H9 (cell line): ENCODE measurements at regions not wholly inside any gene's neighbourhood (a gene's known extent, or its start where the extent isn't known, plus 50 kb on each side); places are given as distances from the start of the nearest gene placed in this dataset.
A peak's percentile ranks its signal among the peaks of the same experiment; 100 is the strongest.

Source experiments
- DNase-seq: peaks from one replicate; pipeline ENCODE4 v3.0.0-alpha.2; 2017
- H2AFZ ChIP-seq: one replicate; pipeline ENCODE4 v1.6.1; 2013; ENCODE audit warnings: mild to moderate bottlenecking, low read length, control low read depth, moderate library complexity
- H2AK5ac ChIP-seq: 2 replicates; pipeline ENCODE4 v1.6.1; 2013; ENCODE audit warnings: low read length, control low read depth, mixed read lengths; ENCODE audit not compliant: insufficient read length
- H2BK120ac ChIP-seq: one replicate; pipeline ENCODE4 v1.6.1; 2013; ENCODE audit warnings: low read depth, mild to moderate bottlenecking, low read length, control low read depth, inconsistent platforms; ENCODE audit not compliant: poor library complexity, severe bottlenecking
- H2BK12ac ChIP-seq: 2 replicates; pipeline ENCODE4 v1.6.1; 2013; ENCODE audit warnings: low read length, control low read depth, mixed read lengths, low read depth; ENCODE audit not compliant: insufficient read length
- H2BK15ac ChIP-seq: 2 replicates; pipeline ENCODE4 v1.6.1; 2013; ENCODE audit warnings: low read depth, low read length, control low read depth
- H2BK20ac ChIP-seq: one replicate; pipeline ENCODE4 v1.6.1; 2013; ENCODE audit warnings: low read depth, mild to moderate bottlenecking, low read length, control low read depth, inconsistent platforms; ENCODE audit not compliant: poor library complexity, severe bottlenecking
- H2BK5ac ChIP-seq: 2 replicates; pipeline ENCODE4 v1.6.1; 2013; ENCODE audit warnings: low read length, control low read depth, mixed read lengths; ENCODE audit not compliant: insufficient read length
- H3K14ac ChIP-seq: 2 replicates; pipeline ENCODE4 v1.6.1; 2013; ENCODE audit warnings: low read length, control low read depth; ENCODE audit not compliant: insufficient read depth
- H3K18ac ChIP-seq: 2 replicates; pipeline ENCODE4 v1.6.1; 2013; ENCODE audit warnings: low read depth, mild to moderate bottlenecking, mixed read lengths, low read length, control low read depth; ENCODE audit not compliant: insufficient read length
- H3K23ac ChIP-seq: 2 replicates; pipeline ENCODE4 v1.6.1; 2013; ENCODE audit warnings: low read length, control low read depth, mixed read lengths, low read depth; ENCODE audit not compliant: insufficient read length
- H3K23me2 ChIP-seq: 2 replicates; pipeline ENCODE4 v1.6.1; 2013; ENCODE audit warnings: low read depth, mild to moderate bottlenecking, mixed read lengths, low read length, control low read depth; ENCODE audit not compliant: insufficient read length, poor library complexity, severe bottlenecking
- H3K27ac ChIP-seq: 2 replicates; pipeline ENCODE4 v1.5.1; 2013; ENCODE audit warnings: low read length, control low read depth, mixed read lengths, low read depth; ENCODE audit not compliant: insufficient read length
- H3K27me3 ChIP-seq: 2 replicates; pipeline ENCODE4 v1.6.1; 2013; ENCODE audit warnings: low read length, control low read depth, inconsistent platforms; ENCODE audit not compliant: insufficient read depth
- H3K4ac ChIP-seq: 2 replicates; pipeline ENCODE4 v1.6.1; 2013; ENCODE audit warnings: low read depth, mild to moderate bottlenecking, control low read depth, inconsistent platforms, low read length, moderate library complexity
- H3K4me1 ChIP-seq: 2 replicates; pipeline ENCODE4 v1.6.1; 2013; ENCODE audit warnings: low read length, control low read depth, inconsistent platforms; ENCODE audit not compliant: insufficient read depth
- H3K4me2 ChIP-seq: 2 replicates; pipeline ENCODE4 v1.6.1; 2013; ENCODE audit warnings: low read length, control low read depth, mixed read lengths; ENCODE audit not compliant: insufficient read length, insufficient read depth
- H3K56ac ChIP-seq: 2 replicates; pipeline ENCODE4 v1.6.1; 2013; ENCODE audit warnings: low read depth, mild to moderate bottlenecking, mixed read lengths, low read length, control low read depth; ENCODE audit not compliant: insufficient read length
- H3K79me1 ChIP-seq: 2 replicates; pipeline ENCODE4 v1.6.1; 2013; ENCODE audit warnings: low read depth, mild to moderate bottlenecking, moderate library complexity, low read length, control low read depth, inconsistent platforms; ENCODE audit not compliant: insufficient read depth, poor library complexity, severe bottlenecking
- H3K79me2 ChIP-seq: 2 replicates; pipeline ENCODE4 v1.6.1; 2013; ENCODE audit warnings: low read length, control low read depth, inconsistent platforms; ENCODE audit not compliant: insufficient read depth
- H3K9ac ChIP-seq: 2 replicates; pipeline ENCODE4 v1.6.1; 2013; ENCODE audit warnings: low read length, control low read depth, mixed read lengths; ENCODE audit not compliant: insufficient read length; ENCODE audit errors: extremely low read depth
- H3K9me3 ChIP-seq: one replicate; pipeline ENCODE4 v1.6.1; 2013; ENCODE audit warnings: low read depth, low read length, inconsistent platforms; ENCODE audit not compliant: control insufficient read depth
- H3T11ph ChIP-seq: one replicate; pipeline ENCODE4 v1.6.1; 2013; ENCODE audit warnings: mild to moderate bottlenecking, low read length, control low read depth, inconsistent platforms
- H4K20me1 ChIP-seq: one replicate; pipeline ENCODE4 v1.6.1; 2013; ENCODE audit not compliant: control insufficient read depth, insufficient read length, insufficient read depth
- H4K5ac ChIP-seq: 2 replicates; pipeline ENCODE4 v1.6.1; 2013; ENCODE audit warnings: low read depth, mild to moderate bottlenecking, mixed read lengths, low read length, control low read depth; ENCODE audit not compliant: insufficient read length
- H4K8ac ChIP-seq: replicated peaks from 2 replicates; pipeline ENCODE4 v1.6.1; 2013; ENCODE audit warnings: low read length, control low read depth, mixed read lengths, low read depth; ENCODE audit not compliant: insufficient read length
- H4K91ac ChIP-seq: 2 replicates; pipeline ENCODE4 v1.6.1; 2013; ENCODE audit warnings: low read depth, mild to moderate bottlenecking, moderate library complexity, mixed read lengths, low read length, control low read depth; ENCODE audit not compliant: insufficient read length
- H3K27ac Mint-ChIP-seq, 3 experiments: 2 replicates in 2 of 3; 3 replicates in 1 of 3; pipeline ENCODE4 v1.8.0; 2020 to 2021; ENCODE audit warnings: mixed read lengths in 3 of 3, mild to moderate bottlenecking in 1 of 3, moderate library complexity in 1 of 3
- H3K27me3 Mint-ChIP-seq: 2 replicates; pipeline ENCODE4 v1.8.0; 2021; ENCODE audit warnings: low read depth, mild to moderate bottlenecking, moderate library complexity, mixed read lengths
- H3K36me3 Mint-ChIP-seq, 3 experiments: 2 replicates in 2 of 3; 3 replicates in 1 of 3; pipeline ENCODE4 v1.8.0; 2020 to 2021; ENCODE audit warnings: low read depth in 3 of 3, mixed read lengths in 3 of 3; ENCODE audit not compliant: insufficient read depth in 1 of 3
- H3K4me1 Mint-ChIP-seq, 2 experiments: 2 replicates each; pipeline ENCODE4 v1.8.0; 2020; ENCODE audit warnings: mixed read lengths in 2 of 2
- H3K4me3 Mint-ChIP-seq, 2 experiments: 2 replicates in 1 of 2; 3 replicates in 1 of 2; pipeline ENCODE4 v1.8.0; 2020 to 2021; ENCODE audit warnings: mild to moderate bottlenecking in 2 of 2, mixed read lengths in 2 of 2, moderate library complexity in 1 of 2
- H3K9me3 Mint-ChIP-seq, 2 experiments: 2 replicates in 1 of 2; 3 replicates in 1 of 2; pipeline ENCODE4 v1.8.0; 2020; ENCODE audit warnings: mild to moderate bottlenecking in 2 of 2, mixed read lengths in 2 of 2, moderate library complexity in 1 of 2
- CTCF ChIP-seq: fragments of 200-600 bp; sonication (generic); conservative IDR thresholded peaks from 3 replicates; pipeline ENCODE4 v1.8.0; 2021; ENCODE audit warnings: antibody characterized with exemption, mild to moderate bottlenecking
- WGBS: extraction: QIAGEN DNeasy Blood & Tissue Kit; methylation state at CpG from one replicate; pipeline ENCODE4 v1.1.7; 2013; ENCODE audit warnings: missing lambda C conversion rate, low lambda C conversion rate, mixed read lengths; ENCODE audit not compliant: insufficient read length; ENCODE audit errors: extremely low coverage; 5-methylcytosine and 5-hydroxymethylcytosine counted together

DNA sequence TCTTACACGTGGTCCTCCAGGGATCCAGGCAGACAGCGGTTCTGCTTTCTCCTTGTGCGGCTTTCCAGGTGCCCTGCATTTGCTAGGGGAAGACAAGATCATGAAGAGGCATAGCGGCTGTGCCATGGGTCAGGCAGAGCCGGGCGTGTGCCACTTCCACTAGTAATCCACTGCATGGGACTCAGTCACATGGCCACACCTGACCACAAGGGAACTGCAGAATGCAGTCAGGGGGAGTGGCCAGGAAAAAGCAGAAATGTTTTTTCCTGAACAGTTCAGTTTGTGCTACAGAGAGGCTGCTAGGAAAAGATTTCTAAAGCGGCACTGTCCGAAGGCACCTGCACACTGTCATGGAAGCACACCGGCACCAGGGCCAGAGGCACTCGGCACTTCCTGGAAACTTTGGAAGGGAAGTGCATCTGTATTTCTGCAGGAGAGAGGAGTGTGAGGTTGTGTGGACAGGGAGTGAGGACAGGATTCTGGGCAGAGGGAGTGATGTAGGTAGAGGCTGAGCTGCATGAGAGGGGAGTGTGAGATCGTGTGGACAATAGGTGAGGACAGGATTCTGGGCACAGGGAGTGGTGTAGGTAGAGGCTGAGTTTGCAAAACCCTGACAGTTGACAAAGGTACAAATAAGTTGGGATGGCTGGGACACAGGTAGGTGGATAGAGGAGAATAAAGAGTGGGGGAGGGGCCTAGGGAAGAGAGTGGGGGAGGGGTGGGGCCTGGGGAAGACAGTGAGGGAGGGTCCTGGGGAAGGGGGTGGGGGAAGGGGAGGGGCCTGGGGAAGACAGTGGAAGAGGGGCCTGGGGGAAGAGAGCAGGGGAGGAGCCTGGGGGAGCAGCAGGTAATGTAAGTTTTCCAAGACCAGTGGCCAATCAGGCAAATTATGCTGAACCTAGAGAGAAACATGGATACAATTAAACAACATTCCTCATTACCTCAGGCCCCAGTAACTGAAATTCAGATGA, 1436.3 kb downstream of the TBC1D22A start:
- H3K4me1 ChIP-seq, result peaks cover 10% of the 10 kb centered on the region; the same call in 1 of the 2 replicates
- no peak overlapping the region for H3K4ac ChIP-seq
- no peak overlapping the region for H2BK120ac ChIP-seq
- no peak overlapping the region for H4K8ac ChIP-seq
- no peak for TF ChIP-seq CTCF
- Mint-ChIP-seq H3K4me1 (peaks cover 9 to 14% of the 10 kb centered on the region in 2 experiments), H3K36me3 (no peaks in the 10 kb centered on the region), H3K27ac (no peak overlapping the region; a peak in 1 of 7 replicates), H3K27me3 (peaks cover 5% of the 10 kb centered on the region; the same call in 1 of the 2 replicates), H3K9me3 (no peaks in the 10 kb centered on the region; a peak in 1 of 5 replicates), H3K4me3 (peak overlapping the region in 1 of 2 experiments; percentile 4; a peak in 1 of 5 replicates)
- H3K79me2 ChIP-seq, result no peaks in the 10 kb centered on the region
- H3K79me1 ChIP-seq, result no peaks in the 10 kb centered on the region
- H3K23ac ChIP-seq, result no peak overlapping the region
- H2BK20ac ChIP-seq, result no peak overlapping the region
- no peak overlapping the region for H3K18ac ChIP-seq
- no peak overlapping the region for H4K5ac ChIP-seq
- H4K20me1 ChIP-seq, result no peaks in the 10 kb centered on the region
- no peak overlapping the region for H3T11ph ChIP-seq
- WGBS, result no CpG with 5 or more reads among the region's 11 CpGs
- no peak overlapping the region for H2AK5ac ChIP-seq
- H3K14ac ChIP-seq, result no peak overlapping the region
- H3K9me3 ChIP-seq, result no peaks in the 10 kb centered on the region
- no peaks in the 10 kb centered on the region for H3K23me2 ChIP-seq
- no peak overlapping the region for H3K4me2 ChIP-seq
- H4K91ac ChIP-seq, result no peak overlapping the region
- no peak overlapping the region for H3K27ac ChIP-seq
- H2AFZ ChIP-seq, result peak overlapping the region; percentile 2
- H2BK12ac ChIP-seq, result no peak overlapping the region
- H3K56ac ChIP-seq, result no peak overlapping the region
- no peak overlapping the region for H3K9ac ChIP-seq
- DNase-seq, result peak; percentile 61
- no peak overlapping the region for H2BK15ac ChIP-seq
- H3K27me3 ChIP-seq, result no peaks in the 10 kb centered on the region
- H2BK5ac ChIP-seq, result no peak overlapping the region
